ENCODE measurements at regions not wholly inside any gene's neighbourhood (a gene's known extent, or its start where the extent isn't known, plus 50 kb on each side); places are given as distances from the start of the nearest gene placed in this dataset.

GRCh38 chr12:97132270-97132669 is 225.2 kb downstream of the NEDD1 start:
- Histone ChIP-seq H3K27me3 (no peaks in the 10 kb centered on the region), H3K36me3 (replicated peaks in 1 of 2; ENCODE audit: insufficient read depth in 1 of 2, low read depth in 2 of 2) (no peaks in the 10 kb centered on the region), H3K27ac (no peak overlapping the region), H3K9me3 (no peaks in the 10 kb centered on the region), H3K4me3 (no peak overlapping the region), H3K4me1 (no peaks in the 10 kb centered on the region)
- 20 to 25% methylated on average over 2 of the region's 2 CpGs for WGBS, 2 donors
- DNase-seq (no peak), ATAC-seq (no peak)
- TF ChIP-seq, protein P1, sequence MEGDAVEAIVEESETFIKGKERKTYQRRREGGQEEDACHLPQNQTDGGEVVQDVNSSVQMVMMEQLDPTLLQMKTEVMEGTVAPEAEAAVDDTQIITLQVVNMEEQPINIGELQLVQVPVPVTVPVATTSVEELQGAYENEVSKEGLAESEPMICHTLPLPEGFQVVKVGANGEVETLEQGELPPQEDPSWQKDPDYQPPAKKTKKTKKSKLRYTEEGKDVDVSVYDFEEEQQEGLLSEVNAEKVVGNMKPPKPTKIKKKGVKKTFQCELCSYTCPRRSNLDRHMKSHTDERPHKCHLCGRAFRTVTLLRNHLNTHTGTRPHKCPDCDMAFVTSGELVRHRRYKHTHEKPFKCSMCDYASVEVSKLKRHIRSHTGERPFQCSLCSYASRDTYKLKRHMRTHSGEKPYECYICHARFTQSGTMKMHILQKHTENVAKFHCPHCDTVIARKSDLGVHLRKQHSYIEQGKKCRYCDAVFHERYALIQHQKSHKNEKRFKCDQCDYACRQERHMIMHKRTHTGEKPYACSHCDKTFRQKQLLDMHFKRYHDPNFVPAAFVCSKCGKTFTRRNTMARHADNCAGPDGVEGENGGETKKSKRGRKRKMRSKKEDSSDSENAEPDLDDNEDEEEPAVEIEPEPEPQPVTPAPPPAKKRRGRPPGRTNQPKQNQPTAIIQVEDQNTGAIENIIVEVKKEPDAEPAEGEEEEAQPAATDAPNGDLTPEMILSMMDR (IDR thresholded peaks at IDR 0.05), result no peak
- no peak for TF ChIP-seq POLR2A (IDR thresholded peaks at IDR 0.05)
- intact Hi-C loops (cut with DNase I), result no loop called here

DNA sequence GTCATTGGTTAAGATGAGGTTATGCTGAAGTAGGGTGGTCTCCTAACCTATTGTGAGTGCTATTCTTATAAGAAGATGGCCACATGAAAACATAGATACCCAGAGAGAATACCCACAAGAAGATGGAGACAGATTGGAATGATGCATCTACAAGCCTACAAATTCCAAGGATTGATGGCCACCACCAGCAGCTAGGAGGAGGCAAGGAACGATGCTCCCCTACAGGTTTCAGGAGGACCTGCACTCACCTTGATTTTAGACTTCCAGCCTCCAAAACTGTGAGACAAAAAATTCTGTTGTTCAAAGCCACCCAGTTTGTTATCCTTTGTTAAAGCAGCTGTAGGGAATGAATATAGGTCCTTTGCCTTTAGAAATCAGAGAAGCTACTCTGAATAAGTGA is 227.4 kb downstream of the NEDD1 start:
- DNase-seq, result no peak
- no peaks in the 10 kb centered on the region for H3K27me3 ChIP-seq

GRCh38 chr12:97140355-97140754 is 233.3 kb downstream of the NEDD1 start:
- no peak for DNase-seq
- Histone ChIP-seq H3K27me3 (no peaks in the 10 kb centered on the region), H3K9me3 (no peaks in the 10 kb centered on the region), H3K4me1 (no peaks in the 10 kb centered on the region), H3K4me3 (no peak overlapping the region), H3K27ac (no peak overlapping the region), H3K36me3 (replicated peaks in 1 of 2; ENCODE audit: insufficient read depth in 1 of 2, low read depth in 2 of 2) (no peaks in the 10 kb centered on the region)
- no peak for ATAC-seq
- 58 to 67% methylated on average over 4 of the region's 4 CpGs for WGBS, 2 donors
- no peak for TF ChIP-seq POLR2A (IDR thresholded peaks at IDR 0.05)
- TF ChIP-seq, protein P1 (IDR thresholded peaks at IDR 0.05), result no peak
- intact Hi-C loops (cut with DNase I), result loop anchor here (10.0 kb wide), 1 partner anchor 1234 kb away; no protein-coding TSS in a partner anchor

More for the DNA sequence above, 227.4 kb downstream of the NEDD1 start:
- no peak for TF ChIP-seq POLR2A (IDR thresholded peaks at IDR 0.05)
- TF ChIP-seq, protein P1 (IDR thresholded peaks at IDR 0.05), result no peak
- WGBS, 2 donors, result 38 to 45% methylated on average over 1 of the region's 1 CpG
- ATAC-seq, result no peak
- H3K9me3 ChIP-seq, result no peaks in the 10 kb centered on the region
- H3K36me3 ChIP-seq (replicated peaks in 1 of 2; ENCODE audit: insufficient read depth in 1 of 2, low read depth in 2 of 2), result no peaks in the 10 kb centered on the region
- intact Hi-C loops (cut with DNase I), result no loop called here
- H3K4me3 ChIP-seq, result no peak overlapping the region
- H3K4me1 ChIP-seq, result no peaks in the 10 kb centered on the region
- H3K27ac ChIP-seq, result no peak overlapping the region

DNA sequence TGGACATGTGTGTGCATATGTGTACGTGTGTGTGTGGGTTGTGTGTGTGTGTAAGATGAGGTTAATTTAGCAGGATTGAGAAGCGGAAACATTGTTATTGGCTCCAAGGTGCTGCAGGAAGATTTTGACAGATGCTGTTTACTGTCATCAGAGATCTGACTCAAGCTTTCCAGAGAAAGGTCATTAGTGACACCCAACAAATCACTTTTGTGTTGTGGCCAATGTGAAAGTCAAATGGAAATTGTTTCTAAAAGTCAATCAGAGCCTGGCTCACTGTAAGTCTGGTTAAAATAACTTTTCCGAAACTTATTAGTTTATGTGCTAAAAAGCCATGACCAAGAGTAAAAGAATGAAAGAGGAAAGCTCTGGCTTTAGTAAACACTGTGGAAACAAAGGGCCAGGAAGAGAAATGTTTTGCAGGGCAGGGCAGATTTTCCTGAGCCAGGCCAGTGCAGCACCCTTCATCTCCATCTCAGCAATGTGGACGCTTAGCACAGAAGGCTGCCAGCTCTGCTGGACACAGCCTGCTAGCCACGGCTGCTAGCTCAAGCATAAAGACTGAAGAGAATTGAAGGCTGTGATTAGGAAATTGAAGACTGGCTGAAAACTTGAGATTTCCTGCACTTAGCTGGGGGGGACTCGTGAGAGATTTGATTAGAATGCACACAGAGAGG is 235.8 kb downstream of the NEDD1 start:
- DNase-seq, result no peak
- intact Hi-C loops (cut with DNase I), result loop anchor here (10.0 kb wide), 1 partner anchor 1232 kb away; no protein-coding TSS in a partner anchor
- Histone ChIP-seq H3K27ac (no peak overlapping the region), H3K9me3 (no peaks in the 10 kb centered on the region), H3K4me3 (no peak overlapping the region), H3K4me1 (no peaks in the 10 kb centered on the region), H3K36me3 (replicated peaks in 1 of 2; ENCODE audit: insufficient read depth in 1 of 2, low read depth in 2 of 2) (no peaks in the 10 kb centered on the region), H3K27me3 (no peaks in the 10 kb centered on the region)
- 46 to 60% methylated on average over 6 of the region's 6 CpGs for WGBS, 2 donors
- no peak for TF ChIP-seq POLR2A (IDR thresholded peaks at IDR 0.05)
- TF ChIP-seq, protein P1 (IDR thresholded peaks at IDR 0.05), result no peak
- ATAC-seq, result no peak

Measured in body of pancreas (tissue), 4 donors.